Fibroblast of pulmonary artery (primary cell): ENCODE measurements at regions not wholly inside any gene's neighbourhood (a gene's known extent, or its start where the extent isn't known, plus 50 kb on each side); places are given as distances from the start of the nearest gene placed in this dataset.

Source experiments
- DNase-seq: peaks from one replicate; pipeline ENCODE4 v3.0.0-alpha.2; 2010; ENCODE audit warnings: low read depth
- H3K4me3 ChIP-seq: replicated peaks from 2 replicates; pipeline ENCODE4 v1.5.1; 2011; ENCODE audit warnings: low read depth, mild to moderate bottlenecking, control low read depth, low read length, moderate library complexity
- CTCF ChIP-seq: IDR thresholded peaks from 2 replicates; pipeline ENCODE4 v1.5.1; 2011; ENCODE audit warnings: mild to moderate bottlenecking, control low read depth, low read length, inconsistent platforms; ENCODE audit errors: missing control alignments

GRCh38 chr3:167958141-167958540 is 137.6 kb downstream of the GOLIM4 start:
- no peak overlapping the region for H3K4me3 ChIP-seq
- DNase-seq, result no peak
- TF ChIP-seq CTCF, result no peak

- no peak overlapping the region for H3K4me3 ChIP-seq
- no peak for TF ChIP-seq CTCF
- no peak for DNase-seq
Measured at GRCh38 chr3:167952969-167953368, 142.8 kb downstream of the GOLIM4 start.

DNA sequence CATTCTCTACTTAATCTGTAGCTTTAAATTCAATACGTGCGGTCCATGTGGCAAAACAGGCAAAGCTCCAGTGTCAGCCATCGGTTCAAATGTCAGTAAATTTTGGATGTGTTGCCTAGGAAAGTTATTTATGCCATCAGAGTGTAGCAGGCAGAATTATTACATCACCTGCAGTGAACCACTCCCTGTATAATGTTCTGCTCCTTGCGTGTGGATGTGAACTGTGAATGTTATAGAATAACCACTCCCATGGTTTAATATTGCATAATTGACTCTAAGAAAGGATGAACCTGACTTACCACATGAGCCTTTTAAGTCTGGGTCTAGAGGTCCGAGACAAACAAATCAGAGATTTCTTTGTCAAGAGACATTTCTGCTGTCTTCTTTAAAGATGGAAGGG is 145.5 kb downstream of the GOLIM4 start:
- no peak for DNase-seq
- TF ChIP-seq CTCF, result no peak
- H3K4me3 ChIP-seq, result no peak overlapping the region

- no peak for TF ChIP-seq CTCF
- peak; percentile 94 for DNase-seq
- H3K4me3 ChIP-seq, result peak overlapping the region; percentile 2
Measured at GRCh38 chr3:167941234-167941995, 154.3 kb downstream of the GOLIM4 start.

DNA sequence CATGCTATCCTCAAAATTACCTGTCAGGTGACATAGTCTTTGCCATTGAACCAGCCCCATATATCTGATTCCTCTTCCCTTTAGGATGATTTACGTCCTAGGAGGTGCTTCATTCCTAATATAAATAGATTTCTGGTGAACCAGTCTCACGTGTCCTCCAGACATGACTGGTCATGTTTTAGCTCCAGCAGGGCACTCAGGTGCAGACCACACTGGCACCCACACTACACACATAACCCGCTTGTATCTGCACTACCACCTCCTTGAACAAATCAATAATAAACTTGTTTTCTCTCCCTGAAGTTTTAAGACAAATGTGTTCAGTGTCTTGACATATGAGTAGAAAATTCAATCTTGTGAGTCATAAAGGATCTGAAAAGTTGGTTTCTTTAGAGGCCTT is 155.5 kb downstream of the GOLIM4 start:
- no peak for TF ChIP-seq CTCF
- no peak for DNase-seq
- H3K4me3 ChIP-seq, result no peak overlapping the region

DNA sequence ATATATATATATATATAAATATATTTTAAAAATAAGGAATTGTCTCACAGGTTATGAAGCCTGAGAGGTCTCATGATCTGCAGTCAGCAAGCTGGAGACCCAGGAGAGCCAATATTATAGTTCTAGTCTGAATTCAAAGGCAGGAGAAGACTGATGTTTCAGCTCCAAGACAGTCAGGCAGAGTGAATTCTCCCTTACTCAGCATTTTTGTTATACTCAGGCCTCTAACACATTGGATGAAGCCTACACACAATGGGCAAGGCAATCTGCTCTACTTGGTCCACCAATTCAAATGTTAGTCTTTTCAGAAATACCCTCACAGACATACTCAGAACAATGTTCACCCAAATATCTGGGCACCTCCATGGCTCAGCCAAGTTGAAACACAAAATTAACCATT is 157.2 kb downstream of the GOLIM4 start:
- no peak for DNase-seq
- TF ChIP-seq CTCF, result no peak
- H3K4me3 ChIP-seq, result no peak overlapping the region

- TF ChIP-seq CTCF, result no peak
- DNase-seq, result no peak
- no peak overlapping the region for H3K4me3 ChIP-seq
Measured at GRCh38 chr3:167936019-167936418, 159.7 kb downstream of the GOLIM4 start.
